ENCODE measurements at regions not wholly inside any gene's neighbourhood (a gene's known extent, or its start where the extent isn't known, plus 50 kb on each side); places are given as distances from the start of the nearest gene placed in this dataset.
"Not testable (repeated sequence)": the region's sequence is repeated elsewhere in the genome, so short reads cannot be mapped to it uniquely, and the experiment has no call there.

- no peak for DNase-seq (ENCODE audit: low read depth in 4 of 4, low spot score in 3 of 4)
These were observed 63.3 kb upstream of the AGAP1 start for GRCh38 chr2:235430366-235431083.

DNA sequence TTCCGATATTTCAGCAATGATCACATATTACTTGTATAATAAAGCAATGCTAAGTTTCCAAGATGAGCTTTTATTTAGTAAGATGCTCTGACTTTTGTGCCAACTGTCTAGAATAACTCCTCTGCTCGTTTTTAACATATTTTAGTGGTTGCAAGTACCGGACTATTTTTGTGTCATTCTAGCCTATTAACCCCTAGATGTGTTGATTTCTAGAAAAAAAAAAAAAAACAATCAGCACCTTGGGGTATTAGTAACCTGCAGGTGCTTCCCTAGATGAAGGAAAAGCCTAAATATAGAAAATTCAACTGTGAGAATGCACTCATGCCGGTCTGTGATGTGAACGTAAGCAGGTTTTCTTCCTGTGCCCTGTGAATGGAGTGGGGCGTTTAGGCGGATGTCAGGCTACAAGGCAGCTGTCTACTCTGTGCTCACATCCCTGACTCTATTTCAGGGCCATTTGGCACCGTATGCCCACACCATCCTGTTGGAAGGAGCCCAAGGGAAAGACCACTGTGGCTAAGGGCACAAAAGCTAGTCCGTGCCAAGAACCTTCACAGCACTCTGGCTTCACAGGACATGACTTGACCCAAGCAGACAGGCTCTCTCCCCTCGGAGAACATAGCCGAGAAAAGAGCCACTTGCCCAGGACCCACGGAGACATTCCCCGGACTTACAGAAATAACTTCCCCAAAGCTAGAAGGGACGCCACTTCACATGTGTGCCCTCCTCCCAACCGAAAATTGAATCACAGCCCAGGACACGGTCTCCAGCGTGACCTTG is 60.9 kb upstream of the AGAP1 start:
- no peak for DNase-seq (ENCODE audit: low read depth in 4 of 4, low spot score in 3 of 4)

GRCh38 chr2:235433860-235434259 is 60.0 kb upstream of the AGAP1 start:
- DNase-seq (ENCODE audit: low read depth in 4 of 4, low spot score in 3 of 4) = no peak

DNA sequence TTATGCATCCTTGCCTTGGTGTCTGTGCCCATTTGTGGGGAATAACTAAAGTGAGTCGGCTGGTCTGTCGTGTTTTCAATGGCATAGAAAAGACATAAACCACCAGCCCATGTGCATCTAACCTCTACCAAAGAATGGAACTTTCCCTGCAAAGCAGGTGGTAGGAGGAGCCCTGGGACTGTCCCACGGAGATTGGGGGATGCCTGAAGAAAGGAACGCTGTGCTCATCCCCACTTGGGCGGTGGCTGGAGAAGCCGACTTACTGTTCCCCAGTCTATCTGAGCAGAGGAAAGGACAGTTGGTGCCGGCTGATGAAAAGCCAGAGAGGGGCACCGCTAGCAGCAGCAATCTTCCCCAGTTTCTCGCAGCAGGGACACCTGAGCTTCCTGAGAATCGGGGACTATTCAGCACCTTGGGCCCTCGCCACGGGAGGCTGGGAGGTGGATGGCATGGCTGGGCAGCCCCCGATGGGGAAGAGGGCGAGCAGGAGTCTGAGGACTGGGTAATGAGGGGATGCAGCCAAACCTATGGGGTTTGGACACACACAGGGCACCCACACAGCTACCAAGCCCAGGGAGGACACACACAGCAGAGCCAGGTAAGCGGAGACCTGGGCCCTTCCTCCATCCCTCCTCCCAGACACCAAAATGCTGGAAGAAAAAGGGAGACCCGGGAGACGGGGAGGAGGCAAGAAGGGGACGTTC is 53.7 kb upstream of the AGAP1 start:
- no peak for DNase-seq (ENCODE audit: low read depth in 4 of 4, low spot score in 3 of 4)

GRCh38 chr2:235443580-235443979 is 50.3 kb upstream of the AGAP1 start:
- not testable (repeated sequence) for DNase-seq (ENCODE audit: low read depth in 4 of 4, low spot score in 3 of 4)
